ENCODE measurements at regions not wholly inside any gene's neighbourhood (a gene's known extent, or its start where the extent isn't known, plus 50 kb on each side); places are given as distances from the start of the nearest gene placed in this dataset.

- no peaks in the 10 kb centered on the region for H4K20me1 ChIP-seq (ENCODE audit: insufficient read depth)
- H3K36me3 ChIP-seq (ENCODE audit: low read depth) = no peaks in the 10 kb centered on the region
- intact Hi-C loops (cut with micrococcal nuclease; ENCODE audit: unreplicated experiment) = loop anchor here (5.0 kb wide), 1 partner anchor 252 kb away; the partner anchor contains the start of gene SMAD1
- POLR2A ChIA-PET (ENCODE audit: unreplicated experiment) = no interaction called here
- H3K27ac ChIP-seq = no peak overlapping the region
- H3K79me2 ChIP-seq (ENCODE audit: low read depth) = no peaks in the 10 kb centered on the region
- BruUV-seq (replicated peaks) = no TSS peak
- no peaks in the 10 kb centered on the region for H3K4me1 ChIP-seq (replicated peaks; ENCODE audit: insufficient read depth)
- no peak overlapping the region for H3K4me2 ChIP-seq
- no peaks in the 10 kb centered on the region for H3F3A ChIP-seq (ENCODE audit: insufficient read depth, low read depth)
- H2AFZ ChIP-seq = no peak overlapping the region
- H3K4me3 ChIP-seq = no peak overlapping the region
- CTCF ChIA-PET = interaction anchor here (0.6 kb wide), 1 partner anchor 676 kb away, joined by 4 read pairs; no protein-coding TSS in a partner anchor
- no peaks in the 10 kb centered on the region for H3K9me2 ChIP-seq (ENCODE audit: insufficient read depth)
- DNase-seq = no peak
- no peaks in the 10 kb centered on the region for H3K27me3 ChIP-seq (ENCODE audit: insufficient read depth, low read depth)
- TF ChIP-seq EZH2 (IDR thresholded peaks at IDR 0.05; ENCODE audit: low read depth) = no peak
- TF ChIP-seq, protein P1, sequence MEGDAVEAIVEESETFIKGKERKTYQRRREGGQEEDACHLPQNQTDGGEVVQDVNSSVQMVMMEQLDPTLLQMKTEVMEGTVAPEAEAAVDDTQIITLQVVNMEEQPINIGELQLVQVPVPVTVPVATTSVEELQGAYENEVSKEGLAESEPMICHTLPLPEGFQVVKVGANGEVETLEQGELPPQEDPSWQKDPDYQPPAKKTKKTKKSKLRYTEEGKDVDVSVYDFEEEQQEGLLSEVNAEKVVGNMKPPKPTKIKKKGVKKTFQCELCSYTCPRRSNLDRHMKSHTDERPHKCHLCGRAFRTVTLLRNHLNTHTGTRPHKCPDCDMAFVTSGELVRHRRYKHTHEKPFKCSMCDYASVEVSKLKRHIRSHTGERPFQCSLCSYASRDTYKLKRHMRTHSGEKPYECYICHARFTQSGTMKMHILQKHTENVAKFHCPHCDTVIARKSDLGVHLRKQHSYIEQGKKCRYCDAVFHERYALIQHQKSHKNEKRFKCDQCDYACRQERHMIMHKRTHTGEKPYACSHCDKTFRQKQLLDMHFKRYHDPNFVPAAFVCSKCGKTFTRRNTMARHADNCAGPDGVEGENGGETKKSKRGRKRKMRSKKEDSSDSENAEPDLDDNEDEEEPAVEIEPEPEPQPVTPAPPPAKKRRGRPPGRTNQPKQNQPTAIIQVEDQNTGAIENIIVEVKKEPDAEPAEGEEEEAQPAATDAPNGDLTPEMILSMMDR (conservative IDR thresholded peaks at IDR 0.05) = no peak
- no peaks in the 10 kb centered on the region for H3K9me3 ChIP-seq (ENCODE audit: insufficient read depth, low read depth)
Measured at GRCh38 chr4:145230726-145231125, 50.3 kb upstream of the OTUD4 start.
